Prostate gland (tissue), 2 donors: ENCODE measurements at regions not wholly inside any gene's neighbourhood (a gene's known extent, or its start where the extent isn't known, plus 50 kb on each side); places are given as distances from the start of the nearest gene placed in this dataset.

Experiments used
- CTCF ChIP-seq, 4 experiments: fragments of 200-600 bp in 2 of 4; fragments of 450-650 bp in 2 of 4; sonication (generic) in 2 of 4; IDR thresholded peaks; 1 replicate in 3 of 4; 2 replicates in 1 of 4; pipeline ENCODE4 v1.5.1; 2016 to 2019; ENCODE audit warnings: antibody characterized with exemption in 4 of 4, mild to moderate bottlenecking in 2 of 4, moderate library complexity in 2 of 4
- POLR2A ChIP-seq: fragments of 450-650 bp; IDR thresholded peaks from one replicate; pipeline ENCODE4 v1.6.1; 2016; ENCODE audit warnings: antibody characterized with exemption, mild to moderate bottlenecking
- POLR2AphosphoS5 ChIP-seq: sonication (generic); formaldehyde crosslinking; IDR thresholded peaks from one replicate; pipeline ENCODE4 v1.6.1; 2017; ENCODE audit warnings: antibody characterized with exemption

GRCh38 chr5:84606784-84607183 lies 222.1 kb upstream of the EDIL3 start:
- TF ChIP-seq CTCF (IDR thresholded peaks at IDR 0.05) (no peak), POLR2A (no peak), POLR2AphosphoS5 (no peak)
